Neural cell (in vitro differentiated cells): ENCODE measurements at regions not wholly inside any gene's neighbourhood (a gene's known extent, or its start where the extent isn't known, plus 50 kb on each side); places are given as distances from the start of the nearest gene placed in this dataset.

Source experiments
- H2AFZ ChIP-seq: fragments of 200-600, 300-800 bp; sonication (generic), shearing (Covaris generic); 2 replicates; pipeline ENCODE4 v1.6.0; 2014; ENCODE audit warnings: low read depth, mild to moderate bottlenecking, antibody characterized with exemption, low read length, moderate library complexity
- H3F3A ChIP-seq: fragments of 200-600 bp; shearing (Covaris generic); 2 replicates; pipeline ENCODE4 v1.6.1; 2016; ENCODE audit warnings: mild to moderate bottlenecking, moderate library complexity, mixed read lengths, antibody characterized with exemption, low read length; ENCODE audit not compliant: insufficient read depth, poor library complexity, severe bottlenecking
- H3K27ac ChIP-seq: fragments of 200-600, 300-800 bp; sonication (generic), shearing (Covaris generic); 2 replicates; pipeline ENCODE4 v1.5.1; 2014; ENCODE audit warnings: mild to moderate bottlenecking, low read length, moderate library complexity
- H3K27me3 ChIP-seq: fragments of 300-800, 200-600 bp; sonication (generic), shearing (Covaris generic); 2 replicates; pipeline ENCODE4 v1.6.0; 2014; ENCODE audit warnings: mild to moderate bottlenecking, low read depth, low read length, moderate library complexity; ENCODE audit not compliant: insufficient read depth
- H3K36me3 ChIP-seq: fragments of 300-800, 200-600 bp; sonication (generic), shearing (Covaris generic); 2 replicates; pipeline ENCODE4 v1.5.1; 2014; ENCODE audit warnings: mild to moderate bottlenecking, antibody characterized with exemption, low read length, moderate library complexity; ENCODE audit not compliant: insufficient read depth
- H3K4me2 ChIP-seq: fragments of 300-800, 200-600 bp; sonication (generic), shearing (Covaris generic); 2 replicates; pipeline ENCODE4 v1.6.0; 2014; ENCODE audit warnings: mild to moderate bottlenecking, low read length
- H3K4me3 ChIP-seq: fragments of 300-800, 200-600 bp; sonication (generic), shearing (Covaris generic); 2 replicates; pipeline ENCODE4 v1.5.1; 2014; ENCODE audit warnings: mild to moderate bottlenecking, low read length, moderate library complexity
- H3K79me2 ChIP-seq: fragments of 200-600 bp; shearing (Covaris generic); replicated peaks from 2 replicates; pipeline ENCODE4 v1.6.0; 2014; ENCODE audit warnings: mild to moderate bottlenecking, low read length, moderate library complexity; ENCODE audit not compliant: insufficient read depth
- H3K9ac ChIP-seq: fragments of 300-800, 200-600 bp; sonication (generic), shearing (Covaris generic); 2 replicates; pipeline ENCODE4 v1.6.1; 2016; ENCODE audit warnings: mild to moderate bottlenecking, low read length, mixed read lengths
- H3K9me2 ChIP-seq: fragments of 200-600 bp; shearing (Covaris generic); 2 replicates; pipeline ENCODE4 v1.6.1; 2016; ENCODE audit warnings: mild to moderate bottlenecking, low read length, mixed read lengths; ENCODE audit not compliant: insufficient read depth
- H3K9me3 ChIP-seq: fragments of 200-600, 300-800 bp; sonication (generic), shearing (Covaris generic); 2 replicates; pipeline ENCODE4 v1.6.1; 2016; ENCODE audit warnings: mild to moderate bottlenecking, mixed run types, low read length, moderate library complexity, mixed read lengths
- H4K20me1 ChIP-seq: fragments of 200-600 bp; shearing (Covaris generic); 2 replicates; pipeline ENCODE4 v1.6.1; 2016; ENCODE audit warnings: mild to moderate bottlenecking, mixed run types; ENCODE audit not compliant: insufficient read depth
- CTCF ChIP-seq: fragments of 450-650 bp; IDR thresholded peaks from 2 replicates; pipeline ENCODE4 v1.5.1; 2014; ENCODE audit warnings: antibody characterized with exemption, mild to moderate bottlenecking, moderate library complexity; ENCODE audit not compliant: poor library complexity, severe bottlenecking
- EP300 ChIP-seq: fragments of 450-650 bp; conservative IDR thresholded peaks from 2 replicates; pipeline ENCODE4 v1.6.1; 2014; ENCODE audit warnings: antibody characterized with exemption, mild to moderate bottlenecking, moderate library complexity; ENCODE audit not compliant: poor library complexity, severe bottlenecking
- EZH2 ChIP-seq: fragments of 200-600, 300-800 bp; shearing (Covaris generic), sonication (generic); IDR thresholded peaks from 2 replicates; pipeline ENCODE4 v1.6.1; 2014; ENCODE audit warnings: antibody characterized with exemption, low read length, borderline replicate concordance, mild to moderate bottlenecking; ENCODE audit not compliant: insufficient read depth, poor library complexity, severe bottlenecking
- MXI1 ChIP-seq: fragments of 450-650 bp; conservative IDR thresholded peaks from 2 replicates; pipeline ENCODE4 v1.6.1; 2014; ENCODE audit warnings: antibody characterized with exemption, mild to moderate bottlenecking; ENCODE audit not compliant: poor library complexity, severe bottlenecking
- POLR2AphosphoS5 ChIP-seq: IDR thresholded peaks from 2 replicates; pipeline ENCODE4 v1.6.1; 2012
- RAD21 ChIP-seq: fragments of 450-650 bp; conservative IDR thresholded peaks from 2 replicates; pipeline ENCODE4 v1.6.1; 2014; ENCODE audit warnings: antibody characterized with exemption, mild to moderate bottlenecking, moderate library complexity
- REST ChIP-seq: IDR thresholded peaks from 2 replicates; pipeline ENCODE4 v1.6.1; 2012; ENCODE audit warnings: borderline replicate concordance
- SMC3 ChIP-seq: fragments of 450-650 bp; conservative IDR thresholded peaks from 2 replicates; pipeline ENCODE4 v1.6.1; 2014; ENCODE audit warnings: antibody characterized with exemption, mild to moderate bottlenecking, moderate library complexity; ENCODE audit not compliant: poor library complexity
- TAF1 ChIP-seq: IDR thresholded peaks from 2 replicates; pipeline ENCODE4 v1.6.1; 2012; ENCODE audit warnings: low read depth

- Histone ChIP-seq H3K4me2 (no peak overlapping the region), H3K9ac (no peak overlapping the region), H2AFZ (no peak overlapping the region), H3K9me2 (no peaks in the 10 kb centered on the region), H4K20me1 (no peaks in the 10 kb centered on the region), H3K9me3 (no peaks in the 10 kb centered on the region), H3K79me2 (no peaks in the 10 kb centered on the region), H3F3A (no peaks in the 10 kb centered on the region), H3K4me3 (no peak overlapping the region), H3K27ac (no peak overlapping the region), H3K36me3 (no peaks in the 10 kb centered on the region), H3K27me3 (no peaks in the 10 kb centered on the region)
- no peak for TF ChIP-seq SMC3
- TF ChIP-seq EP300 = no peak
- TF ChIP-seq TAF1 = no peak
- no peak for TF ChIP-seq MXI1
- no peak for TF ChIP-seq EZH2
- TF ChIP-seq RAD21 = no peak
- TF ChIP-seq CTCF = no peak
- TF ChIP-seq REST = no peak
- no peak for TF ChIP-seq POLR2AphosphoS5
Measured at GRCh38 chr5:20636686-20637085, 648.7 kb upstream of the CDH18 start.

- Histone ChIP-seq H3K9me2 (no peaks in the 10 kb centered on the region), H3K79me2 (no peaks in the 10 kb centered on the region), H3K36me3 (no peaks in the 10 kb centered on the region), H2AFZ (no peak overlapping the region), H3F3A (no peaks in the 10 kb centered on the region), H3K9ac (no peak overlapping the region), H3K27me3 (no peaks in the 10 kb centered on the region), H3K4me2 (no peak overlapping the region), H3K9me3 (no peaks in the 10 kb centered on the region), H3K4me3 (no peak overlapping the region), H3K27ac (no peak overlapping the region), H4K20me1 (no peaks in the 10 kb centered on the region)
- TF ChIP-seq RAD21 = no peak
- no peak for TF ChIP-seq SMC3
- no peak for TF ChIP-seq CTCF
- TF ChIP-seq TAF1 = no peak
- TF ChIP-seq EP300 = no peak
- TF ChIP-seq POLR2AphosphoS5 = no peak
- TF ChIP-seq REST = no peak
- TF ChIP-seq MXI1 = no peak
- no peak for TF ChIP-seq EZH2
Measured at GRCh38 chr5:20619591-20619990, 631.6 kb upstream of the CDH18 start.
